AG09309 (cell line): ENCODE measurements at regions not wholly inside any gene's neighbourhood (a gene's known extent, or its start where the extent isn't known, plus 50 kb on each side); places are given as distances from the start of the nearest gene placed in this dataset.

Source experiments
- DNase-seq: peaks from one replicate; pipeline ENCODE4 v3.0.0-alpha.2; 2010; ENCODE audit warnings: low read depth
- H3K4me3 ChIP-seq: 2 replicates; pipeline ENCODE4 v1.5.1; 2011; ENCODE audit warnings: mild to moderate bottlenecking, low read depth, low read length, moderate library complexity; ENCODE audit not compliant: control insufficient read depth
- TF ChIP-seq, protein P1 (sequence below): IDR thresholded peaks from 2 replicates; pipeline ENCODE4 v1.5.1; 2011; ENCODE audit warnings: mild to moderate bottlenecking, low read depth, low read length, inconsistent platforms; ENCODE audit not compliant: insufficient read depth, control insufficient read depth; ENCODE audit errors: missing control alignments

DNA sequence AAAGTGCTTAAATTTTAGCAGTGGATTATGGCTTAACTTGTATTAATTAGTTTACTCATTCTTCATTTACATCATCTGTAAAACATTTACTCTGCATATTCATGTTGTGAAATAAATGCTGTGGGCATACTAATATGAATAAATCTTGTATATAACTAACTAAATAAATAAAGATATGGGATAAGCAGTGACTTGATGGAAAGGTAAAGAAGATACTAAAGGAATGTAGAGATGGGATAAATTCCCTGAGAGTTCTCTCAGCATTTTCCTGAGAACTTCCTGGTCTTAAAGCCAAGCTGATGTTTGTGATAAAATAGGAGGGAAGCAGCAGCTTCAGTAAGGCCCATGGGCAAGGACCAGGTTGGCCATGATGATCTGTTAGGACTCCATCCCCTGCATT, 652.1 kb downstream of the RNF144B start:
- TF ChIP-seq, protein P1, sequence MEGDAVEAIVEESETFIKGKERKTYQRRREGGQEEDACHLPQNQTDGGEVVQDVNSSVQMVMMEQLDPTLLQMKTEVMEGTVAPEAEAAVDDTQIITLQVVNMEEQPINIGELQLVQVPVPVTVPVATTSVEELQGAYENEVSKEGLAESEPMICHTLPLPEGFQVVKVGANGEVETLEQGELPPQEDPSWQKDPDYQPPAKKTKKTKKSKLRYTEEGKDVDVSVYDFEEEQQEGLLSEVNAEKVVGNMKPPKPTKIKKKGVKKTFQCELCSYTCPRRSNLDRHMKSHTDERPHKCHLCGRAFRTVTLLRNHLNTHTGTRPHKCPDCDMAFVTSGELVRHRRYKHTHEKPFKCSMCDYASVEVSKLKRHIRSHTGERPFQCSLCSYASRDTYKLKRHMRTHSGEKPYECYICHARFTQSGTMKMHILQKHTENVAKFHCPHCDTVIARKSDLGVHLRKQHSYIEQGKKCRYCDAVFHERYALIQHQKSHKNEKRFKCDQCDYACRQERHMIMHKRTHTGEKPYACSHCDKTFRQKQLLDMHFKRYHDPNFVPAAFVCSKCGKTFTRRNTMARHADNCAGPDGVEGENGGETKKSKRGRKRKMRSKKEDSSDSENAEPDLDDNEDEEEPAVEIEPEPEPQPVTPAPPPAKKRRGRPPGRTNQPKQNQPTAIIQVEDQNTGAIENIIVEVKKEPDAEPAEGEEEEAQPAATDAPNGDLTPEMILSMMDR: no peak
- H3K4me3 ChIP-seq: no peak overlapping the region
- no peak for DNase-seq

DNA sequence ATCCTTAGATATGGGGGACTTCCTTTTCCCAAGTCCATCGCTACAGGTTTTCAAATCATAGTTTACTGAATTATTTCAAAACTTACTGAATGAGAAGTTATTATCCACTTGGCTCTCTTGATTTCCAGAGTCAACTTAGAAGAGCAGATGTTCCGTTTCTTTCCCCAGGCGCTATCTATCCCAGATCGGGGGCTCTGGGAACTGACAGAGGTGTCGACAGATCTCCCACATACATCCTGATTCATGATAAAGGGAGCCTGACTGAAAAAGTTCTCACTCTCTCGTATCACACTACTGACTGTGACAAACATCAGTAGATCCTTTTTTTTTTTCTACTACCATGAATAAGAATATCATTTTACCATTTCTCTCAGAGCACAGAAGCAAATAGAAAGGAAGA, 654.8 kb downstream of the RNF144B start:
- TF ChIP-seq, protein P1: no peak
- DNase-seq: no peak
- H3K4me3 ChIP-seq: no peak overlapping the region

DNA sequence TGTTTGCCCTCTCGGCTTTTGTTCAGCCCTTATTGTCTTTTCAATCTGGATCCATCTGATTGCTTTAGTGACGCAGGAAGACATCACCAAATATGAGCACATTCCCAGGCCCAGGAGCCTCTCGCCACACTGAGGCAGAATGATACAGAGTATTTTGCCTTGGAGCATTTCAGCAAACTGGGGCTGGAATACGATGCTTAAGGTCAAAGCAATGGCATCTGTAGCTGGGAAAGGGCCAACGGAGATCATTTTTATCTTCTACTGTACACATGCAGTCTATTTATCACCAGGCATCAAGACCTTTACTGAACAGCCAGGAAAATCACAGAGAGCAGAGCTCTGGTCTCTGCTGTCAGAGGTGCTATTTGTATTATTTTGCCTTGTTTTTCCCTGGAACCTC, 655.3 kb downstream of the RNF144B start:
- DNase-seq: no peak
- TF ChIP-seq, protein P1: no peak
- H3K4me3 ChIP-seq: no peak overlapping the region

DNA sequence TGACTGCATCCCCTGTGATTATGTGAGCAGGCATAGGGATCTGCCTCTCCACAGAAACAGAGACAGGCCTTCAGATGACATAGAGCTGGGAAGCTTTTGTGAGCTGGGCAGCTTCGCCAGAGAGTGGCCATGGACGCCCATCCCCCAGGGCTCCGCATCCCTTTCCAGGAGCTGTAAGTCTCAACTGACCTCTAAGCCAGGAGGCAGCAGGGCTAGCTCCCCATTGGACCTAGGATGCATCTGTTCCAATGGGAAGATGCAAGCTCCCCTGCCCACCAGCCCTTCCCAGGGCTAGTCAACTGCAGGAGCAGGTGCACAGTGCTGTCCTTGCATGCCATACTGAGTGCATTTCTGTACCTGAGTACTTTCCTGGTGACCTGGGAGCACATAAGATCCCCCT, 663.6 kb downstream of the RNF144B start:
- DNase-seq: no peak
- TF ChIP-seq, protein P1: no peak
- H3K4me3 ChIP-seq: no peak overlapping the region

DNA sequence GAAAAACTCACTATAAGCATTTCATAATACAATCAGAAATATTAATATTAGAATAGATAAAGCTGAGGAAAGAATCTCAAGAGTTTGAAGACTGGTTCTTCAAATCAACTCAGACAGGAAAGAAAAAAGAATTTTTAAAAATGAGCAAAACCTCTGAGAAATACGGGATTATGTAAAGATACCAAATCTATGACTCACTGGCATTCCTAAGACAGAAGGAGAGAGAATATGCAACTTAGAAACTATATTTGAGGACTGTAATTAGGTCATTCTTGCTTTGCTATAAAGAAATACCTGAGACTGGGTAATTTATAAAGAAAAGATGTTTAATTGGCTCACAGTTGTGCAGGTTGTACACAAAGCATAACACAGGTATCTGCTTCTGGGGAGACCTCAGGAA, 665.1 kb downstream of the RNF144B start:
- no peak overlapping the region for H3K4me3 ChIP-seq
- DNase-seq: peak; percentile 1
- TF ChIP-seq, protein P1: no peak

DNA sequence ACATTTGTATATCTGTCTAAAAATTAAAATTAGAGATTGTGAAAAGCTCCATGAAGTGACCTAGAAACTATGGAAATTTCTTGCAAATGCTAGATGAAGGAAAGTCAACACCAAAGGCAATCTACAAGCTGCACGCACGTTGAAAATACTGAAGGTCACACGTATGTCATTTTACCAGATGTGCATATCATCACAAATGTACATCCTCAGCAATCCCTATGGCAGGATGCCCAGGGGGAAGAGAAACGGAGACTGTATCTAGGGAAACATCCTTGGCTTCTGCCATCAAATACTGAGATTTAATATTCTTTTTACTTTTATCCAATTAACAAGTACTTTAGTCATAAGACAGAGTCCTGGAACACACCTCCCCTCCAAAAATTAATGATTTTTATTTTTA, 672.0 kb downstream of the RNF144B start:
- H3K4me3 ChIP-seq: no peak overlapping the region
- TF ChIP-seq, protein P1: no peak
- DNase-seq: no peak

DNA sequence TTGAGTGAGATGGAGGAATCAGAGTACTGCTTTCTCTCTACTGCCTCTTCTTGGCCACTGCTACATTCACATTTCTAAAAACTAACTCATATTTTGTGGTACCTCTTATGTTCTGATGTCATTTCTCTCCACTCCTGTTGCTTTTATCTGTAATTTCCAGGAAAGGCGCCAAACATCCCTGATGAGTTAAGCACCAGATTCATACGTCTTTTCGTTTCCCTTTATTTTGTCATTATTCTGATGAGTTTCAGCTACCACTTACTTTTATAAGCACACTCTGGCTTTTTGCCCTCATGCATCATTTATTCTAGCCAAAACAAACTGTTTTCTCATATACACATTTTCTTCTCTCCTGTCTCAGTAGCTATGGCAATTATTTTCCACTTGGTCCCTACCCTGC, 680.0 kb downstream of the RNF144B start:
- no peak overlapping the region for H3K4me3 ChIP-seq
- TF ChIP-seq, protein P1: no peak
- no peak for DNase-seq
